ENCODE measurements at regions not wholly inside any gene's neighbourhood (a gene's known extent, or its start where the extent isn't known, plus 50 kb on each side); places are given as distances from the start of the nearest gene placed in this dataset.

GRCh38 chr2:168378960-168379669 is 77.0 kb upstream of the CERS6 start:
- no peaks in the 10 kb centered on the region for H3K36me3 ChIP-seq (ENCODE audit: control insufficient read depth in 2 of 4, insufficient read depth in 4 of 4, low read length in 3 of 4)
- TF ChIP-seq SP2 (IDR thresholded peaks at IDR 0.05; ENCODE audit: low read length) (no peak), TBP (IDR thresholded peaks at IDR 0.05; ENCODE audit: low read depth, low read length) (no peak), BCL11A (IDR thresholded peaks at IDR 0.05; ENCODE audit: low read depth in 2 of 2, low read length in 2 of 2) (no peak), JUND (IDR thresholded peaks at IDR 0.05; ENCODE audit: low read length) (no peak), E2F6 (IDR thresholded peaks at IDR 0.05) (no peak), CREB1 (IDR thresholded peaks at IDR 0.05) (no peak), POLR2AphosphoS5 (IDR thresholded peaks at IDR 0.05; ENCODE audit: low read depth, low read length) (no peak), SP4 (IDR thresholded peaks at IDR 0.05; ENCODE audit: low read length) (no peak), RBBP5 (IDR thresholded peaks at IDR 0.05; ENCODE audit: borderline replicate concordance, low read depth, low read length) (no peak), USF2 (IDR thresholded peaks at IDR 0.05; ENCODE audit: low read length) (no peak), TAF7 (optimal IDR thresholded peaks at IDR 0.05; ENCODE audit: borderline replicate concordance, low read depth, low read length) (no peak), YY1 (IDR thresholded peaks at IDR 0.05; ENCODE audit: low read depth, low read length) (no peak), RXRA (IDR thresholded peaks at IDR 0.05; ENCODE audit: insufficient read depth, low read depth, low read length) (no peak)
- H2BK15ac ChIP-seq (ENCODE audit: low read length), result no peak overlapping the region
- no peak overlapping the region for H3K9ac ChIP-seq (replicated peaks in 1 of 4; ENCODE audit: extremely low read depth in 1 of 4, low read depth in 3 of 4, low read length in 3 of 4)
- WGBS, 2 experiments (ENCODE audit: extremely low coverage in 1 of 2, insufficient coverage in 1 of 2, insufficient read length in 1 of 2, insufficient replicate concordance in 2 of 2, low coverage in 1 of 2, low lambda C conversion rate in 2 of 2, missing lambda C conversion rate in 1 of 2), result 90% methylated on average over 7 of the region's 7 CpGs; no CpG with 5 or more reads in 1 of the 2 experiments
- POLR2A ChIA-PET (ENCODE audit: partially characterized antibody), result no interaction called here
- no peak overlapping the region for H2BK20ac ChIP-seq (ENCODE audit: low read length)
- H3K4ac ChIP-seq (replicated peaks; ENCODE audit: insufficient read length, low read depth, low read length), result no peak overlapping the region
- no peak overlapping the region for H3K23ac ChIP-seq (ENCODE audit: insufficient read length)
- H2AFZ ChIP-seq (ENCODE audit: low read length), result no peak overlapping the region
- H2BK5ac ChIP-seq (ENCODE audit: low read depth, low read length), result no peak overlapping the region
- no peak for FAIRE-seq
- no peaks in the 10 kb centered on the region for H4K20me1 ChIP-seq (replicated peaks in 1 of 2; ENCODE audit: control insufficient read depth in 1 of 2, insufficient read depth in 2 of 2, low read length in 2 of 2)
- H3K14ac ChIP-seq (ENCODE audit: insufficient read length), result no peak overlapping the region
- no peak overlapping the region for H3K56ac ChIP-seq (replicated peaks; ENCODE audit: insufficient read length, low read depth, low read length)
- no peak overlapping the region for H3K27ac ChIP-seq (ENCODE audit: low read depth, low read length)
- DNase-seq (ENCODE audit: low read depth in 1 of 2, low spot score in 2 of 2), result no peak
- H3K27me3 ChIP-seq (replicated peaks in 1 of 4; ENCODE audit: control insufficient read depth in 3 of 4, extremely low read depth in 1 of 4, insufficient read depth in 3 of 4, low read length in 3 of 4), result no peaks in the 10 kb centered on the region
- no peak overlapping the region for H3K4me2 ChIP-seq (ENCODE audit: insufficient read depth in 1 of 2, low read depth in 2 of 2, low read length in 2 of 2)
- CTCF ChIA-PET (ENCODE audit: partially characterized antibody), result no interaction called here
- no peak overlapping the region for H4K8ac ChIP-seq (ENCODE audit: extremely low read depth, insufficient read depth, low read length)
- peaks cover 0 to 3% (median 0%) of the 10 kb centered on the region in 4 experiments; a peak in 1 of 7 replicates for H3K4me1 ChIP-seq (replicated peaks in 1 of 4; ENCODE audit: control insufficient read depth in 3 of 4, insufficient read depth in 4 of 4, low read length in 3 of 4)
- no peaks in the 10 kb centered on the region for H3K9me3 ChIP-seq (ENCODE audit: insufficient read depth in 2 of 2, low read depth in 1 of 2, low read length in 1 of 2)
- H3K23me2 ChIP-seq (ENCODE audit: low read depth, low read length), result no peaks in the 10 kb centered on the region
- H3K79me1 ChIP-seq (ENCODE audit: low read depth, low read length), result no peaks in the 10 kb centered on the region
- no peak overlapping the region for H4K91ac ChIP-seq (replicated peaks; ENCODE audit: insufficient read length, low read length)
- no peak overlapping the region for H2AK5ac ChIP-seq (ENCODE audit: low read depth, low read length)
- H3K18ac ChIP-seq (ENCODE audit: extremely low read depth, low read length), result no peak overlapping the region
- no peaks in the 10 kb centered on the region for H3K79me2 ChIP-seq (ENCODE audit: control insufficient read depth in 1 of 2, insufficient read depth in 2 of 2, low read length in 2 of 2)
- no peak overlapping the region for H3K4me3 ChIP-seq (ENCODE audit: extremely low read depth in 1 of 4, insufficient read depth in 2 of 4, low read depth in 3 of 4, low read length in 4 of 4)
- H2BK12ac ChIP-seq (ENCODE audit: low read depth, low read length), result no peak overlapping the region
- H2BK120ac ChIP-seq (replicated peaks; ENCODE audit: low read depth, low read length), result no peak overlapping the region
- H4K5ac ChIP-seq (ENCODE audit: insufficient read length, low read depth, low read length), result no peak overlapping the region
